HepG2 (cell line): ENCODE measurements at regions not wholly inside any gene's neighbourhood (a gene's known extent, or its start where the extent isn't known, plus 50 kb on each side); places are given as distances from the start of the nearest gene placed in this dataset.
A peak's percentile ranks its signal among the peaks of the same experiment; 100 is the strongest.

Source experiments
- ATF1 ChIP-seq: IDR thresholded peaks from 2 replicates; pipeline ENCODE4 v1.6.1; 2016; ENCODE audit warnings: mild to moderate bottlenecking, control low read depth
- ATF6 ChIP-seq: sonication (generic); formaldehyde crosslinking; conservative IDR thresholded peaks from 2 replicates; pipeline ENCODE4 v1.4.0; 2020; ENCODE audit warnings: missing genetic modification reagents
- ATRX ChIP-seq: sonication (generic); formaldehyde crosslinking; IDR thresholded peaks from 2 replicates; pipeline ENCODE4 v1.4.0; 2020; ENCODE audit warnings: missing genetic modification reagents, borderline replicate concordance
- CAMTA2 ChIP-seq: sonication (generic); formaldehyde crosslinking; IDR thresholded peaks from 2 replicates; pipeline ENCODE4 v1.4.0; 2020; ENCODE audit warnings: mild to moderate bottlenecking, missing genetic modification reagents, borderline replicate concordance
- CBX1 ChIP-seq: IDR thresholded peaks from one replicate; pipeline ENCODE4 v1.6.1; 2016; ENCODE audit warnings: antibody characterized with exemption, low read depth
- ELF3 ChIP-seq: IDR thresholded peaks from 2 replicates; pipeline ENCODE4 v1.6.1; 2016; ENCODE audit warnings: missing genetic modification reagents, missing compliant biosample characterization
- EP300 ChIP-seq, 3 experiments: sonication (generic) in 1 of 3; formaldehyde crosslinking in 1 of 3; IDR thresholded peaks; 2 replicates each; pipeline versions ENCODE4 v1.5.1 to v1.6.1; 2011 to 2020; ENCODE audit warnings: low read depth in 2 of 3, low read length in 2 of 3, borderline replicate concordance in 1 of 3, improper control_type of control experiment in 1 of 3, mild to moderate bottlenecking in 1 of 3, missing genetic modification reagents in 1 of 3, moderate library complexity in 1 of 3
- FLYWCH1 ChIP-seq: sonication (generic); formaldehyde crosslinking; IDR thresholded peaks from 2 replicates; pipeline ENCODE4 v1.8.1; 2023; ENCODE audit warnings: mild to moderate bottlenecking, missing genetic modification reagents
- FOXA3 ChIP-seq: IDR thresholded peaks from 2 replicates; pipeline ENCODE4 v1.6.1; 2016; ENCODE audit warnings: missing genetic modification reagents, missing compliant biosample characterization
- GABPB1 ChIP-seq: IDR thresholded peaks from 2 replicates; pipeline ENCODE4 v1.6.1; 2016; ENCODE audit warnings: mild to moderate bottlenecking, missing genetic modification reagents, moderate library complexity, missing compliant biosample characterization
- HINFP ChIP-seq: sonication (generic); formaldehyde crosslinking; IDR thresholded peaks from 2 replicates; pipeline ENCODE4 v1.4.0; 2020; ENCODE audit warnings: low read depth, mild to moderate bottlenecking, missing genetic modification reagents
- MYPOP ChIP-seq: sonication (generic); formaldehyde crosslinking; IDR thresholded peaks from 2 replicates; pipeline ENCODE4 v1.8.1; 2023; ENCODE audit warnings: mild to moderate bottlenecking, moderate library complexity, missing genetic modification reagents
- NFE2L1 ChIP-seq: sonication (generic); formaldehyde crosslinking; IDR thresholded peaks from 2 replicates; pipeline ENCODE4 v1.4.0; 2020; ENCODE audit warnings: missing genetic modification reagents, mild to moderate bottlenecking, borderline replicate concordance
- NFRKB ChIP-seq: fragments of 450-650 bp; IDR thresholded peaks from 2 replicates; pipeline ENCODE4 v1.6.1; 2017
- NFYB ChIP-seq: sonication (generic); formaldehyde crosslinking; IDR thresholded peaks from 2 replicates; pipeline ENCODE4 v1.4.0; 2020; ENCODE audit warnings: missing genetic modification reagents
- PHF5A ChIP-seq: IDR thresholded peaks from one replicate; pipeline ENCODE4 v1.6.1; 2018; ENCODE audit warnings: low read depth, missing genetic modification reagents; ENCODE audit not compliant: unreplicated experiment
- SAP130 ChIP-seq: IDR thresholded peaks from 2 replicates; pipeline ENCODE4 v1.6.1; 2016; ENCODE audit warnings: low read depth
- TARDBP ChIP-seq: sonication (generic); formaldehyde crosslinking; IDR thresholded peaks from 2 replicates; pipeline ENCODE4 v1.8.0; 2022; ENCODE audit warnings: mild to moderate bottlenecking, missing genetic modification reagents
- TEF ChIP-seq: sonication (generic); formaldehyde crosslinking; IDR thresholded peaks from 2 replicates; pipeline ENCODE4 v1.5.0; 2020; ENCODE audit warnings: missing genetic modification reagents
- ZBTB3 ChIP-seq: sonication (generic); formaldehyde crosslinking; IDR thresholded peaks from 2 replicates; pipeline ENCODE4 v1.4.0; 2020; ENCODE audit warnings: low read depth, mild to moderate bottlenecking, moderate library complexity, missing genetic modification reagents, borderline replicate concordance
- ZNF10 ChIP-seq: sonication (generic); formaldehyde crosslinking; IDR thresholded peaks from 2 replicates; pipeline ENCODE4 v1.4.0; 2020; ENCODE audit warnings: mild to moderate bottlenecking, low read depth, missing genetic modification reagents, borderline replicate concordance
- ZNF432 ChIP-seq: sonication (generic); formaldehyde crosslinking; IDR thresholded peaks from 2 replicates; pipeline ENCODE4 v1.5.0; 2020; ENCODE audit warnings: missing genetic modification reagents, mild to moderate bottlenecking, borderline replicate concordance
- ZNF552 ChIP-seq: sonication (generic); formaldehyde crosslinking; IDR thresholded peaks from 2 replicates; pipeline ENCODE4 v1.9.0; 2022; ENCODE audit warnings: missing genetic modification reagents, mild to moderate bottlenecking, borderline replicate concordance
- ZNF558 ChIP-seq: sonication (generic); formaldehyde crosslinking; IDR thresholded peaks from 2 replicates; pipeline ENCODE4 v1.9.0; 2022; ENCODE audit warnings: mild to moderate bottlenecking, missing genetic modification reagents, borderline replicate concordance
- ZNF704 ChIP-seq: sonication (generic); formaldehyde crosslinking; IDR thresholded peaks from 2 replicates; pipeline ENCODE4 v1.8.1; 2023; ENCODE audit warnings: mild to moderate bottlenecking, inconsistent platforms, moderate library complexity, missing genetic modification reagents, borderline replicate concordance

- no peak for TF ChIP-seq ZNF10 (CRISPR knock-in tag)
- TF ChIP-seq GABPB1 (CRISPR knock-in tag), result peak; percentile 31; the same call in 1 of the 2 replicates
- TF ChIP-seq ATF6 (CRISPR knock-in tag), result no peak
- TF ChIP-seq ATRX, result no peak
- TF ChIP-seq MYPOP (CRISPR knock-in tag), result peak; percentile 44; the same call in 1 of the 2 replicates
- peak; percentile 64 for TF ChIP-seq CBX1
- TF ChIP-seq ZNF558 (CRISPR knock-in tag), result no peak
- TF ChIP-seq ATF1 (CRISPR knock-in tag), result peak; percentile 32; the same call in 1 of the 2 replicates
- peak; percentile 97 to 98 for TF ChIP-seq EP300 (IDR thresholded peaks at IDR 0.05; ENCODE audit: low read depth in 2 of 2, low read length in 2 of 2)
- peak; percentile 92 for TF ChIP-seq EP300 (CRISPR knock-in tag; IDR thresholded peaks at IDR 0.05; ENCODE audit: borderline replicate concordance)
- TF ChIP-seq ZNF552 (CRISPR knock-in tag), result 0 out of 2 replicates have a peak, but pooled peaks have one; percentile 47
- TF ChIP-seq ZNF704 (CRISPR knock-in tag), result no peak; the same call in 1 of the 2 replicates
- TF ChIP-seq ELF3 (CRISPR knock-in tag), result peak; percentile 80
- TF ChIP-seq ZNF432 (CRISPR knock-in tag), result no peak
- no peak for TF ChIP-seq NFYB (CRISPR knock-in tag)
- TF ChIP-seq FLYWCH1 (CRISPR knock-in tag), result no peak
- peak; percentile 97 for TF ChIP-seq TARDBP (CRISPR knock-in tag)
- no peak for TF ChIP-seq NFE2L1 (CRISPR knock-in tag)
- TF ChIP-seq PHF5A, result peak; percentile 80
- peak; percentile 88 for TF ChIP-seq SAP130 (CRISPR knock-in tag)
- TF ChIP-seq HINFP (CRISPR knock-in tag), result peak; percentile 68
- TF ChIP-seq FOXA3 (CRISPR knock-in tag), result peak; percentile 96
- TF ChIP-seq ZBTB3 (CRISPR knock-in tag), result peak; percentile 59; the same call in 1 of the 2 replicates
- TF ChIP-seq CAMTA2 (CRISPR knock-in tag), result no peak
- TF ChIP-seq NFRKB, result no peak
- no peak for TF ChIP-seq TEF (CRISPR knock-in tag)
These were observed 56.1 kb upstream of the TRPM1 start (continued) for GRCh38 chr15:31157644-31158069.
